Medulla oblongata (tissue), 1 donor: ENCODE measurements at regions not wholly inside any gene's neighbourhood (a gene's known extent, or its start where the extent isn't known, plus 50 kb on each side); places are given as distances from the start of the nearest gene placed in this dataset.
A peak's percentile ranks its signal among the peaks of the same experiment; 100 is the strongest.
"Not testable (repeated sequence)": the region's sequence is repeated elsewhere in the genome, so short reads cannot be mapped to it uniquely, and the experiment has no call there.

Experiments
- DNase-seq: peaks from one replicate; pipeline ENCODE4 v3.0.0-alpha.2; 2015; ENCODE audit errors: extremely low spot score

DNA sequence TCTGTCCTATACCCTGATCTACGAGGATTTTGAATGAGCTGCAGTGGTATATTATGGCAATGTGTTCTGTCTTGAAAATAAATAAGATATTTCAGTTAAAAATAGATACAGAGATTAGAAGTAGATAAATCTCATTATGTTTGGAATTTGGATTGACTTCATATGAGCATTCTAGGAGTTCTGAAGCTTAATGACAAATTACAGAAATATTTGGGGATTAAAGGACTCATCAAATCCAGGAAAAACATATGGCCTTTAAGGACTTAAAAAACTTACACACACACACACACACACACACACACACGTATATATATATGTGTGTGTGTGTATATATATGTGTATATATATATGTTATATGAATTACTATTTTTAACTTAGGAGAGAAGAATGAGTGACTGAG is 446.9 kb upstream of the CD180 start:
- DNase-seq, result no peak

- no peak for DNase-seq
These were observed 443.4 kb upstream of the CD180 start for GRCh38 chr5:67639976-67640375.

DNA sequence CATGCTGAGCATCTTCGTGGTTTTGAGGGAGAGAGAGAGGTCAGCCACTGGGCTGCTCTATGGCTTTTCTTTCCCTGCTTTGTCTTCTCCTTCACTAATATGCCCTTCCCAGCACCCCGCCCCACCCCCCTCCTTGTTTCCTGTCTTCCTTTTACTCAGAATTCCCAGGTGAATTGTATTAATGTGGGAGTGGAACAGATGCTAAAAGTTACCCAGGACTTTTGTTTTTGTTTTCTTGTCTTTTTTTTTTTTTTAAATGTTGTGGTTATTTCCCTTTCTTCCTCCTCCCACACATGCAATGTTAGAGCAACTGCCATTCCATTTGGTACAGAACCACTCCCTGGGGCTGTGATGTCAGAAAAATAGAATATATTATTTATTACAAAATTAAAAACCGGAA is 442.7 kb upstream of the CD180 start:
- DNase-seq, result no peak

DNA sequence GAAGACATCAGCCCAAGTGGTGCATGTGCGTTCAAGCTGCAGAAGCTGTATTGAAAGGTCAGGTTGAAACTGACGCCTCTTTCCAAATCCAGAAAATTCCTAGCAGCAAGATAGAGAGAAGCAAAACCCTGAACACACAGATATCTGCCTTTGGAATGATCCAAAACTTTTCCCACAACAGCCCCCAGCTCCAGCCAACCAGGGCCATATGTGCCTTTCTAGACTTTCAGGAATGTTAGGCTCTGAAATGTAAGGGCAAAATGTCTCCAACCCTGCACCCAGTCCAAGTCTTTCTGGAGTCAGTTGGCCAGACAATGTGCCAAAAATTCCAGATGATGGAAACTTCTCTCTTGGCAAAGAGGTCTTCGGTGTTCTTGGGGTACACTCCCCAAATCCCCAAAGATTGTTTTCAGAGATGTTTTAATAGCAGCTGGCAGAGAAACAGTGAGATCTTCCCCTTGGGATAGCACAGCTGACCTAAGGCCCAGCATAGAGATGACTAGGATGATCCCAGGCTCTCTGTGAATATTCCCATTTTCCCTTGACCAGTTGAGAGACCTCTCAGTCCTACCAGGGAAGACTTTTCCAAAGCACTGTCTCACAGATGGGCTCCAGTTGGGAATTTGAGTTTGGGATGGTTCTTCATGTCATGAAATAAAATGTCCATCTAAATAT is 440.4 kb upstream of the CD180 start:
- DNase-seq, result no peak

- peak; percentile 82 for DNase-seq
These were observed 439.5 kb upstream of the CD180 start for GRCh38 chr5:67636091-67636490.

GRCh38 chr5:67627079-67627478 is 430.5 kb upstream of the CD180 start:
- DNase-seq, result not testable (repeated sequence)

DNA sequence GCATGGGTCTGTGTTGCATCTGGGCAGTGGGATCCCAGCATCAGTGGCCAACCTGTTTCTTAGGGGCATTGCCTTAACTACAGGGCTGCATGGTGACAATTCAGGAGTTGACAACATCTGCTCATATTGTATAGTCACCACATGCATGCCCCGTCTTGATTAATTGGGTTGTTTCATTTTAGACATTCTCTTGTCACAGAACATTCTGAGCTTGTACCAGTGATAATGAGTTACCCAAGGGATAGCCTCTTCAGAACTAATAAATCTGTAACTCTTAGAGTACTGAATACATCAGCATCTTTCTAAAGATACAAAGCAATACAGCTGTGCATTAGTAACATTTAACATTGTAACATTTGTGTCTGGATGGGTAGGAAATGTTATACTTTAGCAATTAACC is 426.5 kb upstream of the CD180 start:
- no peak for DNase-seq

- DNase-seq, result no peak
These were observed 424.1 kb upstream of the CD180 start for GRCh38 chr5:67620424-67621397.

- no peak for DNase-seq
These were observed 423.0 kb upstream of the CD180 start for GRCh38 chr5:67619636-67620035.

DNA sequence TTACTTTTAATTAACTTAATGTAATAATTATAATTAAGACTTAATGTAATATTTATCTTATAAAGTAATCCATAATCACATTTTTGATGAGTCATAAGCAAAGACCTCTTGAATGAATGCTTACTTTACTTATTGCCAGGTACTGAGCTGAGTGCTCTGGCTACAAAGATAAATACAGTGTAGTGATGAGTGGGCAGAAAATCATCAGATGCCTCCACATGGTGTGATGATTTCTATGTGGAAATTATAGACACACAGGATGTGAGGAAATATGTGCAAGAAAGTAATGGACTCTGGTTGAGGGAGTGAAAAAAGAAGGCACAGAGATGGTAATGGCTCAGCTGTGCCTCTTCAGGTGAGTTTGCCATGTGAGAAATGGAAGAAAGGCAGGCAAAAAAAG is 422.6 kb upstream of the CD180 start:
- no peak for DNase-seq

DNA sequence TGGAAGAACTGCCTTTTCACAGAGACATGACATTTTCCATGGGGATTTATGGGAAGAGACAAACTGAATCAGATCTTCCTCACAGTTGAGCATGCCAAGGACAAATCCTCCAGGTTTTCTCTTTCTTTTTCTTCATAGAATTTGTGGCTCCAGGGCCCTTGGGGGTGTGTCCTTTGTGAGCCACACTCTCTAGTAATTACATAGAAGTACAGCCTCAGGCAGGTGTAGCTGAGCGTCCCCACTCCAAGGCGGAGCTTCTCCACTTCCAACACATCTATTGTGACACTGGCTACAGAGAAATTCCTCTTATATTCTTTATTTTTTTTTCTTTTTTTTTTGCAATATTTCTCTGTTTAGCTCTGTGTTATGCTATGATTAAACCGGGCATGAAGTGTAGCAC is 420.5 kb upstream of the CD180 start:
- no peak for DNase-seq

DNA sequence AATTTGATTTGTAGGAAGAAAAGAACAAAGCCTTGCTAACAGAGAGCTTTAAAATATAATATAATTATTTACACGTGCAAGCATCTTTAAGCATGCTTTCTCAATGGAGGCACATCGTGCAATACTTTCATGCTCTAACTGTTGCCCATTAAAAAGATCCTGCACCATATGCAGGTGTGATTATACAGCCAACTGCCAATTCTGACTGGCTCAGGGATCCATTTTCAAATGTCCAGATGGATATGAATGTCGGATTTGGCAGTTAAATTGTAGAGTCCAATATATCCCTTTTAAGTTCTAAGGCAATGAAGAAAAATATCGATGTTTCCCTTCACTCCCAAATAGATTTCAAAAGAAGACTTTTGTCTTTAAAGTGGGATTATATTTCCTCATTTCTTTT is 416.4 kb upstream of the CD180 start:
- DNase-seq, result no peak

DNA sequence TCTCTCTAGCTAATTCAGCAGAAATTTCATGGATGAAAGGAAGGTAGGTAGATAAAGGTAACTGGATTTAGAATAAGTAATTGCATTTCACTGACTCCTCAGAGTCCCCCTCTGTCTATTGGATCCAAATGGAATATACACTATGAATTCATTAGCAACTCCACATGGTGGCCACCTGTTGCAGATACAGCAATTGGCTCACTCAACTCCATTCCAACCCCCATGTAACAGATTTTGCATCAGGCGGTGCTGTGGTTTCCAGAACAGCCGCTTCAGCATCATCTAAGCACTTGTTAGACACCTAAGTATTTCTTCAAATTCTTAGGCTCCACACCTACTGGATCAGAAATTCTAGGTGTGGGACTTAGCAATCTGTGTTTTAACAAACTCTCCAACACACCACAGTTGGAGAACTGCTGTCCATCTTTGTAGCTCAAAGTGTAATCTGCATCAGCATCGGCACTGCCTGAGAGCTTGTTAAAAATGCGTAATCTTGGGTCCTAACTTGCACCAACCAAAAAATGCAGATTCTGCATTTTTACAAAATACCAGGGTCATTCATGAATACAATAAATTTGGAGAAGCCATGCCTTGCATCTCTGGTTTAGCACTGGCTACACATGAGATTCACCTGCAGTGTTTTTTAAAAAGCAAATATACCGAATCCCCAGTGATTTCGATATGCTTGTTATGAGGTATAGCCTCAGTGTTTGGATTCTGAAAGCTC is 413.8 kb upstream of the CD180 start:
- no peak for DNase-seq

DNA sequence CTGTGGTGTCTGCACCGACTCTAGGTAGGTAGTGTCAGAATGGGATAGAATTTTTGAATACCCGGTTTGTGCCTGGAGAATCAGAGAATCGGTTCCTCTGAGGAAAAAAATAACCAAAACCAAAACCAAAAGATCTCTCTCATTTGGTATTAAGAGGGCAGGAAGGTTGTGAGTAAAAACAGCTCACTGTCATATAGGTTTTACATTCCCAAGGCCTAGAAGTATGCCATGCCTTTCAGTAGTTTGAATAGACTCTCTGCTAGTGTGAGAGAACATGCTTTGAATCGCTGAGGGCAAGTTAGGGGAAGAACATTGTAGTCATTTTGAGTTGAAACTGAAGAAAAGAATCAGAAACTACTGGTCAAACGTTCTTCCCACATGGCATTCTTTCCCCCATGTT is 411.4 kb upstream of the CD180 start:
- DNase-seq, result no peak

GRCh38 chr5:67606586-67606947 is 410.0 kb upstream of the CD180 start:
- no peak for DNase-seq

DNA sequence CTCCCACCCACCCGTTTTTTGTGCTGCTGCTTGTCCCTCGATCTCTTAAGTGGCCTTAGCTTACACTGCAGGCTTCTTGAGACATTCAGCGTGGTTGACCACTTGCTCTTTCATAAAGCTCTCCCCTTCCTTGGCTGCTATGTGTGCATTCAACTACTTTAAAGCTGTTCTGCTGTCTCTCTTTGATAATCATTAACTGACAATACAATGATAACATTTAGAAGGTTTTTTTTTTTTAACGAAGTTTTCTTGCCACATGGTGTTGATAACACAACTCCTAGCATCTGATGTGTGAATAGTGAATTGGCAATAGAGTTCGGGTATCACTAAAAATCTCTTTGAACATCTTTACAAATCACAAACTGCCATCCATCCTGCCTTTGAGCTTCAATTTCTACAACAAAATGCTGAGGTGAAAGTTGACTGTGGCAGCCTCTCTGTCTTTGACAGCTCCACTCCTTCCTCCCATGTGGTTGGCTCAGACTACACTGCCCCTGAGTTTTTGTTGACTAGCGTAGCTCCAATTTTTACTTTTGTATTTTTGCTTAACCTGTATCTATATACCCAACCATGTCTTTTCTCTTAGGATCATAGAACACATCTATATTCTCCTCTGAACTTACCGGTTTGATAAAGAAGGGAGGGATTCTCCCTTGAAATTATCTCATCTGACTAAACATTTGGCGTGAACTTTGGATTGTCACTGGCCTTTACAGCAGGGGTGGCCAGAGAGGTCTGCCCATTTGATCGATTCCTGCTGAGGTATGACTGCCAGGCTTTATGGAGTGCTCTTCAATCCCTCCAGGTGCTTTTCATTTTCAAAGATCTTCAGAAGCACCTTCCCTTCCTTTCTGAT is 409.4 kb upstream of the CD180 start:
- DNase-seq, result no peak

- peak; percentile 19 for DNase-seq
These were observed 394.9 kb upstream of the CD180 start for GRCh38 chr5:67591491-67591890.

- DNase-seq, result no peak
These were observed 391.8 kb upstream of the CD180 start for GRCh38 chr5:67588389-67588788.

DNA sequence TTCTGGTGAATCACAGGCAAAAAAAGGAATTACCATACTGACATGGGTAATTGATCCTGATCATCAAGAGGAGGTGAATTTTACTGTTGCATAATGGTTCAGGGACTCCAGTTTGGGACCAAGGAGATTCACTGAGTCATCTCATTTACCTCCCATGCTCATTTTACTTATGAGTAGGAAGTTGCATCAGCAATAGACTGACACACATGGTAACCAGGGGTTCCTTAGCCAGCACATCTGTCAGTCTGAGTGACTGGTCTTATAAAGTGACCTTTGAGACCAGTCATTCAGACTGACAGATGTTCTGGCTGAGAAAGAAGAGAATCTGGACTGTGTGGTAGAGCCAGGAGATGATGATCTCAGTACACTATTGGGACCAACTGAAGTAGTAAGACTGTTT is 384.6 kb upstream of the CD180 start:
- DNase-seq, result no peak

GRCh38 chr5:67578011-67578410 is 381.4 kb upstream of the CD180 start:
- no peak for DNase-seq

GRCh38 chr5:67577424-67577823 is 380.8 kb upstream of the CD180 start:
- DNase-seq, result no peak

GRCh38 chr5:67576112-67576511 is 379.5 kb upstream of the CD180 start:
- no peak for DNase-seq
